Lung (tissue), 11 donors: ENCODE measurements at regions not wholly inside any gene's neighbourhood (a gene's known extent, or its start where the extent isn't known, plus 50 kb on each side); places are given as distances from the start of the nearest gene placed in this dataset.

Experiments
- ATAC-seq: fragments of 200-7000 bp; cut with Tn5 transposase; one replicate; pipeline ENCODE4 v1.9.1; 2020; ENCODE audit warnings: moderate number of reproducible peaks; ENCODE audit not compliant: insufficient read depth, low FRiP score
- DNase-seq, 3 donors: peaks; one replicate each; pipeline ENCODE4 v3.0.0-alpha.2; 2013 to 2017
- H3K27ac ChIP-seq, 2 donors: one replicate each; pipeline ENCODE4 v1.5.1; 2013; ENCODE audit warnings: mild to moderate bottlenecking in 2 of 2, moderate library complexity in 2 of 2, control low read depth in 1 of 2, inconsistent platforms in 1 of 2, low read depth in 1 of 2, low read length in 1 of 2
- H3K27me3 ChIP-seq, 3 donors: one replicate each; pipeline ENCODE4 v1.5.1; 2013; ENCODE audit warnings: low read length in 2 of 3; ENCODE audit not compliant: control insufficient read depth in 3 of 3, insufficient read depth in 3 of 3
- H3K36me3 ChIP-seq, 4 donors: one replicate each; pipeline ENCODE4 v1.5.1; 2013; ENCODE audit warnings: low read length in 4 of 4, mild to moderate bottlenecking in 1 of 4, moderate library complexity in 1 of 4; ENCODE audit not compliant: control insufficient read depth in 4 of 4, insufficient read depth in 4 of 4
- H3K4me1 ChIP-seq, 5 donors: one replicate each; pipeline ENCODE4 v1.5.1; 2013; ENCODE audit warnings: low read length in 5 of 5, mild to moderate bottlenecking in 2 of 5, moderate library complexity in 1 of 5; ENCODE audit not compliant: control insufficient read depth in 5 of 5, insufficient read depth in 5 of 5
- H3K4me3 ChIP-seq: one replicate; pipeline ENCODE4 v1.5.1; 2013; ENCODE audit warnings: mild to moderate bottlenecking, control low read depth, moderate library complexity
- H3K9ac ChIP-seq, 2 donors: one replicate each; pipeline ENCODE4 v1.5.1; 2013; ENCODE audit warnings: low read length in 2 of 2, control low read depth in 1 of 2; ENCODE audit not compliant: insufficient read depth in 1 of 2
- H3K9me3 ChIP-seq, 4 donors: one replicate each; pipeline ENCODE4 v1.5.1; 2013; ENCODE audit warnings: low read length in 3 of 4, mild to moderate bottlenecking in 1 of 4, moderate library complexity in 1 of 4; ENCODE audit not compliant: control insufficient read depth in 4 of 4, insufficient read depth in 3 of 4
- CTCF ChIP-seq: IDR thresholded peaks from 2 replicates; pipeline ENCODE4 v1.5.1; 2012; ENCODE audit warnings: mild to moderate bottlenecking; ENCODE audit errors: control extremely low read depth, extremely low read depth
- WGBS, 2 donors: extraction: QIAGEN DNeasy Blood & Tissue Kit; methylation state at CpG; one replicate each; pipeline ENCODE4 v1.1.7; 2013; 5-methylcytosine and 5-hydroxymethylcytosine counted together
- donor health status: control.
- donor health status: control.
- donor health status: Bipolar disorder and iron deficiency.
- donor health status: healthy.
- donor health status: DM: yes; HTN: yes; CAD: no.

- no peak for ATAC-seq
- Histone ChIP-seq H3K36me3 (no peaks in the 10 kb centered on the region), H3K4me1 (no peaks in the 10 kb centered on the region), H3K4me3 (no peak overlapping the region), H3K27me3 (no peaks in the 10 kb centered on the region), H3K9me3 (peaks cover 0 to 2% (median 0%) of the 10 kb centered on the region in 4 donors), H3K27ac (no peak overlapping the region), H3K9ac (no peak overlapping the region)
- WGBS, 2 donors = 90% methylated on average over 12 of the region's 12 CpGs
- no peak for TF ChIP-seq CTCF
- DNase-seq = no peak
Measured at GRCh38 chr16:11446566-11447119, 101.4 kb downstream of the RMI2 start.

GRCh38 chr16:11447272-11447671 is 102.0 kb downstream of the RMI2 start:
- WGBS, 2 donors = 89 to 95% methylated on average over 10 of the region's 10 CpGs
- TF ChIP-seq CTCF = no peak
- ATAC-seq (no peak), DNase-seq (no peak)
- H3K27me3 ChIP-seq = no peaks in the 10 kb centered on the region
- H3K36me3 ChIP-seq = no peaks in the 10 kb centered on the region
- H3K27ac ChIP-seq = no peak overlapping the region
- H3K9ac ChIP-seq = no peak overlapping the region
- H3K4me1 ChIP-seq = no peaks in the 10 kb centered on the region
- H3K4me3 ChIP-seq = no peak overlapping the region
- peaks cover 0 to 2% (median 0%) of the 10 kb centered on the region in 4 donors for H3K9me3 ChIP-seq

- Histone ChIP-seq H3K36me3 (no peaks in the 10 kb centered on the region), H3K4me3 (no peak overlapping the region), H3K27ac (no peak overlapping the region), H3K9ac (no peak overlapping the region), H3K27me3 (no peaks in the 10 kb centered on the region), H3K9me3 (peaks cover 0 to 2% (median 0%) of the 10 kb centered on the region in 4 donors), H3K4me1 (no peaks in the 10 kb centered on the region)
- WGBS, 2 donors = 80 to 90% methylated on average over 11 of the region's 11 CpGs
- ATAC-seq (no peak), DNase-seq (no peak)
- TF ChIP-seq CTCF = no peak
Measured at GRCh38 chr16:11447836-11448235, 102.6 kb downstream of the RMI2 start.
